ENCODE measurements at regions not wholly inside any gene's neighbourhood (a gene's known extent, or its start where the extent isn't known, plus 50 kb on each side); places are given as distances from the start of the nearest gene placed in this dataset.

GRCh38 chr6:2579804-2580570 lies 170.7 kb downstream of the MYLK4 start (continued):
- no peak for TF ChIP-seq ZNF280D (tag by site-specific recombination; IDR thresholded peaks at IDR 0.05)
- TF ChIP-seq ZNF843 (tag by site-specific recombination; IDR thresholded peaks at IDR 0.05): no peak
- TF ChIP-seq ZNF600 (tag by site-specific recombination; IDR thresholded peaks at IDR 0.05): no peak
- TF ChIP-seq ZNF174 (tag by site-specific recombination; IDR thresholded peaks at IDR 0.05): no peak
- no peak for TF ChIP-seq ZNF18 (tag by site-specific recombination; IDR thresholded peaks at IDR 0.05)
- no peak for TF ChIP-seq ZNF335 (tag by site-specific recombination; conservative IDR thresholded peaks at IDR 0.05)

- TF ChIP-seq GLIS2 (tag by site-specific recombination; IDR thresholded peaks at IDR 0.05): no peak
- TF ChIP-seq ZNF350 (tag by site-specific recombination; IDR thresholded peaks at IDR 0.05): no peak
- TF ChIP-seq ZNF2 (tag by site-specific recombination; IDR thresholded peaks at IDR 0.05): no peak
- no peak for TF ChIP-seq ZSCAN4 (tag by site-specific recombination; IDR thresholded peaks at IDR 0.05)
- TF ChIP-seq ZNF18 (tag by site-specific recombination; IDR thresholded peaks at IDR 0.05): no peak
- TF ChIP-seq ATF2 (tag by site-specific recombination; IDR thresholded peaks at IDR 0.05; ENCODE audit: low read depth): no peak
- CTCF ChIA-PET: interaction anchor here (0.8 kb wide), 1 partner anchor 21 kb away, joined by 3 read pairs; no protein-coding TSS in a partner anchor
- Histone ChIP-seq H3K9me3 (ENCODE audit: control insufficient read depth, insufficient read depth, low read depth, low read length) (no peaks in the 10 kb centered on the region), H3K4me1 (ENCODE audit: control insufficient read depth, insufficient read depth, low read length) (no peaks in the 10 kb centered on the region), H3K4me3 (ENCODE audit: low read depth, low read length) (no peak overlapping the region), H3K36me3 (ENCODE audit: control insufficient read depth in 2 of 2, insufficient read depth in 1 of 2, low read length in 2 of 2) (no peaks in the 10 kb centered on the region), H3K27ac (ENCODE audit: extremely low read depth, low read depth, low read length) (no peak overlapping the region)
- POLR2A ChIA-PET: no interaction called here
Measured at GRCh38 chr6:2579241-2579761, 171.4 kb downstream of the MYLK4 start.

GRCh38 chr6:2578767-2579166 lies 172.0 kb downstream of the MYLK4 start:
- no peak overlapping the region for H3K27ac ChIP-seq (ENCODE audit: extremely low read depth, low read depth, low read length)
- H3K4me1 ChIP-seq (ENCODE audit: control insufficient read depth, insufficient read depth, low read length): no peaks in the 10 kb centered on the region
- TF ChIP-seq ZSCAN16 (tag by site-specific recombination; IDR thresholded peaks at IDR 0.05): no peak
- no peaks in the 10 kb centered on the region for H3K9me3 ChIP-seq (ENCODE audit: control insufficient read depth, insufficient read depth, low read depth, low read length)
- H3K4me3 ChIP-seq (ENCODE audit: low read depth, low read length): no peak overlapping the region
- ChIA-PET POLR2A (no interaction called here), CTCF (interaction anchor here (0.8 kb wide), 1 partner anchor 21 kb away, joined by 3 read pairs; no protein-coding TSS in a partner anchor)
- no peaks in the 10 kb centered on the region for H3K36me3 ChIP-seq (ENCODE audit: control insufficient read depth in 2 of 2, insufficient read depth in 1 of 2, low read length in 2 of 2)
